B cell (primary cell): ENCODE measurements at regions not wholly inside any gene's neighbourhood (a gene's known extent, or its start where the extent isn't known, plus 50 kb on each side); places are given as distances from the start of the nearest gene placed in this dataset.

Experiments used
- ATAC-seq: fragments of 200-7000 bp; cut with Tn5 transposase; one replicate; pipeline ENCODE4 v1.10.0; 2021; ENCODE audit warnings: low read depth, mild to moderate bottlenecking, moderate number of reproducible peaks, moderate library complexity
- CTCF ChIA-PET: fragments of 350-600 bp; sonication (Branson Sonifier 250); formaldehyde crosslinking; loops from one replicate; lab custom pipeline; 2021; ENCODE audit warnings: antibody characterized with exemption, inconsistent platforms; lab: Charles Lee
- POLR2A ChIA-PET: fragments of 350-600 bp; sonication (Branson Sonifier 250); formaldehyde crosslinking; loops from one replicate; lab custom pipeline; 2021; ENCODE audit warnings: antibody characterized with exemption; lab: Charles Lee
- DNase-seq: peaks from one replicate; pipeline ENCODE4 v3.0.0; 2013
- H2AFZ ChIP-seq: 2 replicates; pipeline ENCODE4 v1.6.1; 2012; ENCODE audit warnings: mild to moderate bottlenecking, low read depth, low read length; ENCODE audit not compliant: insufficient read depth, poor library complexity, severe bottlenecking
- H3K27ac ChIP-seq, 2 donors: 1 replicate in 1 of 2; 2 replicates in 1 of 2; pipeline ENCODE4 v1.5.1; 2012 to 2013; ENCODE audit warnings: low read length in 2 of 2, mild to moderate bottlenecking in 2 of 2, moderate library complexity in 1 of 2
- H3K27me3 ChIP-seq, 4 experiments: fragments of 200-600 bp in 1 of 4; sonication (generic) in 1 of 4; replicated peaks in 1 of 4; 1 replicate in 2 of 4; 2 replicates in 2 of 4; pipeline versions ENCODE4 v1.6.1 to v1.7.0; 2013 to 2016; ENCODE audit warnings: low read length in 3 of 4, mild to moderate bottlenecking in 2 of 4, mixed read lengths in 1 of 4, moderate library complexity in 1 of 4; ENCODE audit not compliant: insufficient read depth in 4 of 4, control insufficient read depth in 3 of 4; ENCODE audit errors: control extremely low read depth in 1 of 4
- H3K36me3 ChIP-seq, 2 experiments: replicated peaks in 1 of 2; 1 replicate in 1 of 2; 2 replicates in 1 of 2; pipeline versions ENCODE4 v1.6.1 to v1.7.1; 2013; ENCODE audit warnings: low read length in 1 of 2; ENCODE audit not compliant: insufficient read depth in 2 of 2, control insufficient read depth in 1 of 2; ENCODE audit errors: control extremely low read depth in 1 of 2, extremely low read depth in 1 of 2
- H3K4me1 ChIP-seq, 2 donors: fragments of 200-600 bp in 1 of 2; sonication (generic) in 1 of 2; 1 replicate in 1 of 2; 2 replicates in 1 of 2; pipeline versions ENCODE4 v1.5.1 to v1.6.1; 2013 to 2017; ENCODE audit warnings: low read length in 2 of 2; ENCODE audit not compliant: control insufficient read depth in 2 of 2, insufficient read depth in 2 of 2
- H3K4me2 ChIP-seq: replicated peaks from 2 replicates; pipeline ENCODE3; 2012; ENCODE audit warnings: mild to moderate bottlenecking, low read depth, low read length; ENCODE audit not compliant: poor library complexity, severe bottlenecking
- H3K4me3 ChIP-seq, 5 experiments: fragments of 200-600 bp in 1 of 5; sonication (generic) in 1 of 5; 1 replicate in 3 of 5; 2 replicates in 2 of 5; pipeline versions ENCODE4 v1.5.1 to v1.7.0; 2011 to 2016; ENCODE audit warnings: low read length in 4 of 5, mild to moderate bottlenecking in 4 of 5, low read depth in 2 of 5, control low read depth in 1 of 5, moderate library complexity in 1 of 5; ENCODE audit not compliant: insufficient read depth in 1 of 5; ENCODE audit errors: control extremely low read depth in 1 of 5, extremely low read depth in 1 of 5
- H3K79me2 ChIP-seq: fragments of 200-600 bp; sonication (generic); one replicate; pipeline ENCODE4 v1.6.0; 2016; ENCODE audit warnings: low read length; ENCODE audit not compliant: control insufficient read depth, insufficient read depth
- H3K9ac ChIP-seq: fragments of 200-600 bp; sonication (generic); 2 replicates; pipeline ENCODE4 v1.6.1; 2017; ENCODE audit warnings: mild to moderate bottlenecking, low read length, moderate library complexity
- H3K9me3 ChIP-seq, 3 donors: one replicate each; pipeline versions ENCODE4 v1.6.1 to v1.7.1; 2013; ENCODE audit warnings: low read length in 2 of 3; ENCODE audit not compliant: control insufficient read depth in 2 of 3, insufficient read depth in 1 of 3; ENCODE audit errors: control extremely low read depth in 1 of 3
- H4K20me1 ChIP-seq: 2 replicates; pipeline ENCODE4 v1.6.0; 2012; ENCODE audit warnings: mild to moderate bottlenecking, low read length; ENCODE audit not compliant: insufficient read depth, control insufficient read depth, poor library complexity, severe bottlenecking
- H3K27ac Mint-ChIP-seq: one replicate; pipeline ENCODE4 v1.8.0; 2021; ENCODE audit warnings: mixed read lengths
- H3K27me3 Mint-ChIP-seq: one replicate; pipeline ENCODE4 v1.8.0; 2021; ENCODE audit warnings: mixed read lengths
- H3K4me1 Mint-ChIP-seq: one replicate; pipeline ENCODE4 v1.8.0; 2021; ENCODE audit warnings: mixed read lengths
- H3K4me3 Mint-ChIP-seq: one replicate; pipeline ENCODE4 v1.8.0; 2021; ENCODE audit warnings: mixed read lengths
- H3K9me3 Mint-ChIP-seq: one replicate; pipeline ENCODE4 v1.8.0; 2022; ENCODE audit warnings: mixed read lengths; ENCODE audit not compliant: insufficient read depth
- EZH2 ChIP-seq: IDR thresholded peaks from 2 replicates; pipeline ENCODE4 v1.6.1; 2012; ENCODE audit warnings: borderline replicate concordance, low read depth, mild to moderate bottlenecking, moderate library complexity, low read length; ENCODE audit not compliant: insufficient read depth, poor library complexity, severe bottlenecking
- WGBS: methylation state at CpG from one replicate; pipeline ENCODE4 v1.1.5; 2013; ENCODE audit warnings: missing lambda C conversion rate; ENCODE audit not compliant: insufficient coverage; 5-methylcytosine and 5-hydroxymethylcytosine counted together
- intact Hi-C: fragments of 100-400 bp; cut with micrococcal nuclease; formaldehyde crosslinking; loops from one replicate; pipeline ENCODE4 v1.10.0; 2022
- TF ChIP-seq, protein P1 (sequence below): fragments of 200-600 bp; IDR thresholded peaks from one replicate; pipeline ENCODE4 v1.8.0; 2022; ENCODE audit warnings: antibody characterized with exemption, mild to moderate bottlenecking

GRCh38 chr6:3596766-3597165, 139.9 kb upstream of the SLC22A23 start:
- no peak for DNase-seq
- Histone ChIP-seq H3K27ac (no peak overlapping the region), H3K9ac (no peak overlapping the region), H3K4me1 (no peaks in the 10 kb centered on the region), H4K20me1 (no peaks in the 10 kb centered on the region), H3K4me3 (no peak overlapping the region), H3K4me2 (no peak overlapping the region), H3K27me3 (peaks cover 0 to 3% (median 0%) of the 10 kb centered on the region in 4 experiments), H2AFZ (no peak overlapping the region), H3K9me3 (peaks cover 0 to 7% (median 1%) of the 10 kb centered on the region in 3 donors), H3K36me3 (no peaks in the 10 kb centered on the region), H3K79me2 (no peaks in the 10 kb centered on the region)
- no peak for ATAC-seq
- peaks cover 5% of the 10 kb centered on the region for H3K9me3 Mint-ChIP-seq
- H3K4me3 Mint-ChIP-seq, result no peak overlapping the region
- TF ChIP-seq EZH2, result no peak
- TF ChIP-seq, protein P1, sequence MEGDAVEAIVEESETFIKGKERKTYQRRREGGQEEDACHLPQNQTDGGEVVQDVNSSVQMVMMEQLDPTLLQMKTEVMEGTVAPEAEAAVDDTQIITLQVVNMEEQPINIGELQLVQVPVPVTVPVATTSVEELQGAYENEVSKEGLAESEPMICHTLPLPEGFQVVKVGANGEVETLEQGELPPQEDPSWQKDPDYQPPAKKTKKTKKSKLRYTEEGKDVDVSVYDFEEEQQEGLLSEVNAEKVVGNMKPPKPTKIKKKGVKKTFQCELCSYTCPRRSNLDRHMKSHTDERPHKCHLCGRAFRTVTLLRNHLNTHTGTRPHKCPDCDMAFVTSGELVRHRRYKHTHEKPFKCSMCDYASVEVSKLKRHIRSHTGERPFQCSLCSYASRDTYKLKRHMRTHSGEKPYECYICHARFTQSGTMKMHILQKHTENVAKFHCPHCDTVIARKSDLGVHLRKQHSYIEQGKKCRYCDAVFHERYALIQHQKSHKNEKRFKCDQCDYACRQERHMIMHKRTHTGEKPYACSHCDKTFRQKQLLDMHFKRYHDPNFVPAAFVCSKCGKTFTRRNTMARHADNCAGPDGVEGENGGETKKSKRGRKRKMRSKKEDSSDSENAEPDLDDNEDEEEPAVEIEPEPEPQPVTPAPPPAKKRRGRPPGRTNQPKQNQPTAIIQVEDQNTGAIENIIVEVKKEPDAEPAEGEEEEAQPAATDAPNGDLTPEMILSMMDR, result no peak
- WGBS, result 26% methylated on average over 3 of the region's 6 CpGs
- CTCF ChIA-PET, result no interaction called here
- H3K27ac Mint-ChIP-seq, result no peak overlapping the region
- intact Hi-C loops, result no loop called here
- H3K27me3 Mint-ChIP-seq, result peaks cover 24% of the 10 kb centered on the region
- POLR2A ChIA-PET, result no interaction called here
- no peaks in the 10 kb centered on the region for H3K4me1 Mint-ChIP-seq

DNA sequence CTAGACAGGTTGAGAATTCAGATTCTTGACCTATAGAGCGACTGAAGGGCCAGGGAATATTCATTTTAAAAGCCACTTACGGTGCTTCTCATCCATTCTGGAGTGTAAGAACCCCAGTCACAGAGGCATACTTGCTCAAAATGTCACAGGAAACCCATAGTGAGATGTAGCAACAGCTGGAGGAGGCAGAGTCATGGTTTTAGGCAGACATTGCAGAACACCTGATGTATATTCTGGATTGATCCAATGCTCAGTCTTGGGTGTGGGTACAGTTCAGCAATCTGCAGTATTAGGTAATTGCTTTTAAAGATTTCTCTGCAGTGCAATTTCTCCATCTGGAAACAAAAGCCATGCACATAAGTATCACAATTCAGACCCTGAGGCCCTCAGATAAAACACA, 137.4 kb upstream of the SLC22A23 start:
- ATAC-seq (no peak), DNase-seq (no peak)
- no peaks in the 10 kb centered on the region for H3K36me3 ChIP-seq
- intact Hi-C loops, result no loop called here
- no peak overlapping the region for H3K9ac ChIP-seq
- Mint-ChIP-seq H3K27ac (no peak overlapping the region), H3K4me3 (no peak overlapping the region), H3K9me3 (no peaks in the 10 kb centered on the region), H3K27me3 (peaks cover 16% of the 10 kb centered on the region), H3K4me1 (no peaks in the 10 kb centered on the region)
- H3K4me2 ChIP-seq, result no peak overlapping the region
- no peak overlapping the region for H3K4me3 ChIP-seq
- 100% methylated on average over 2 of the region's 2 CpGs for WGBS
- POLR2A ChIA-PET, result no interaction called here
- no peak overlapping the region for H3K27ac ChIP-seq
- no peaks in the 10 kb centered on the region for H3K79me2 ChIP-seq
- peaks cover 0 to 7% (median 0%) of the 10 kb centered on the region in 3 donors for H3K9me3 ChIP-seq
- no peaks in the 10 kb centered on the region for H4K20me1 ChIP-seq
- H3K4me1 ChIP-seq, result no peaks in the 10 kb centered on the region
- peaks cover 0 to 2% (median 0%) of the 10 kb centered on the region in 4 experiments for H3K27me3 ChIP-seq
- no peak overlapping the region for H2AFZ ChIP-seq
- TF ChIP-seq, protein P1, result no peak
- TF ChIP-seq EZH2, result no peak
- CTCF ChIA-PET, result no interaction called here
